Vagina (tissue), 2 donors: ENCODE measurements at regions not wholly inside any gene's neighbourhood (a gene's known extent, or its start where the extent isn't known, plus 50 kb on each side); places are given as distances from the start of the nearest gene placed in this dataset.
"Not testable (repeated sequence)": the region's sequence is repeated elsewhere in the genome, so short reads cannot be mapped to it uniquely, and the experiment has no call there.

ENCODE experiments used
- DNase-seq, 2 donors: peaks; one replicate each; pipeline ENCODE4 v3.0.0-alpha.2; 2017; ENCODE audit errors: extremely low spot score in 2 of 2
- H3K27ac ChIP-seq: fragments of 200-600 bp; sonication (generic); one replicate; pipeline ENCODE4 v1.5.1; 2019
- H3K27me3 ChIP-seq: fragments of 200-600 bp; sonication (generic); one replicate; pipeline ENCODE4 v1.5.1; 2019
- H3K36me3 ChIP-seq, 2 donors: fragments of 200-600 bp; sonication (generic); one replicate each; pipeline ENCODE4 v1.5.1; 2017 to 2019
- H3K4me1 ChIP-seq: fragments of 200-600 bp; sonication (generic); one replicate; pipeline ENCODE4 v1.5.1; 2019
- H3K4me3 ChIP-seq, 2 donors: fragments of 200-600 bp; sonication (generic); 1 replicate in 1 of 2; 2 replicates in 1 of 2; pipeline ENCODE4 v1.5.1; 2016 to 2019
- H3K9me3 ChIP-seq: fragments of 200-600 bp; sonication (generic); one replicate; pipeline ENCODE4 v1.5.1; 2019
- CTCF ChIP-seq, 3 experiments: fragments of 450-650 bp in 2 of 3; fragments of 200-600 bp in 1 of 3; sonication (generic) in 1 of 3; IDR thresholded peaks; one replicate each; pipeline ENCODE4 v1.5.1; 2017 to 2019; ENCODE audit warnings: antibody characterized with exemption in 3 of 3, mild to moderate bottlenecking in 2 of 3, moderate library complexity in 2 of 3
- POLR2A ChIP-seq, 2 donors: fragments of 450-650 bp; IDR thresholded peaks; one replicate each; pipeline ENCODE4 v1.6.1; 2017; ENCODE audit warnings: antibody characterized with exemption in 2 of 2, mild to moderate bottlenecking in 2 of 2, moderate library complexity in 2 of 2
- POLR2AphosphoS5 ChIP-seq, 2 donors: sonication (generic); formaldehyde crosslinking; IDR thresholded peaks; one replicate each; pipeline ENCODE4 v1.9.0; 2017; ENCODE audit warnings: antibody characterized with exemption in 2 of 2, mild to moderate bottlenecking in 2 of 2, low read depth in 1 of 2; ENCODE audit not compliant: insufficient read depth in 1 of 2
- intact Hi-C: fragments of 100-400 bp; cut with DNase I; formaldehyde crosslinking; loops from one replicate; pipeline ENCODE4 v1.15.1; 2023

GRCh38 chr1:157382351-157382750, 170.0 kb downstream of the FCRL5 start:
- no peak for TF ChIP-seq POLR2A (IDR thresholded peaks at IDR 0.05)
- TF ChIP-seq CTCF (IDR thresholded peaks at IDR 0.05) = no peak
- TF ChIP-seq POLR2AphosphoS5 (IDR thresholded peaks at IDR 0.05; ENCODE audit: insufficient read depth in 1 of 2, low read depth in 1 of 2) = no peak
- no peak overlapping the region for H3K4me3 ChIP-seq
- H3K9me3 ChIP-seq = no peaks in the 10 kb centered on the region
- intact Hi-C loops = no loop called here
- no peaks in the 10 kb centered on the region for H3K4me1 ChIP-seq
- DNase-seq = no peak
- H3K36me3 ChIP-seq = no peaks in the 10 kb centered on the region
- H3K27me3 ChIP-seq = no peaks in the 10 kb centered on the region
- H3K27ac ChIP-seq = no peak overlapping the region

- no peak for TF ChIP-seq POLR2AphosphoS5 (IDR thresholded peaks at IDR 0.05; ENCODE audit: insufficient read depth in 1 of 2, low read depth in 1 of 2)
- TF ChIP-seq CTCF (IDR thresholded peaks at IDR 0.05) = no peak
- no peak for TF ChIP-seq POLR2A (IDR thresholded peaks at IDR 0.05)
Measured at GRCh38 chr1:157380523-157380922, 171.8 kb downstream of the FCRL5 start.

GRCh38 chr1:157377280-157377713, 175.0 kb downstream of the FCRL5 start:
- intact Hi-C loops = loop anchor here (10.0 kb wide), 1 partner anchor 118 kb away; no protein-coding TSS in a partner anchor
- not testable (repeated sequence) for H3K9me3 ChIP-seq

More at GRCh38 chr1:157380523-157380922, 171.8 kb downstream of the FCRL5 start:
- Histone ChIP-seq H3K27ac (no peak overlapping the region), H3K4me1 (no peaks in the 10 kb centered on the region), H3K36me3 (no peaks in the 10 kb centered on the region), H3K9me3 (no peaks in the 10 kb centered on the region), H3K27me3 (no peaks in the 10 kb centered on the region), H3K4me3 (no peak overlapping the region)
- no peak for DNase-seq
- intact Hi-C loops = no loop called here

GRCh38 chr1:157376681-157377080, 175.6 kb downstream of the FCRL5 start:
- intact Hi-C loops = loop anchor here (10.0 kb wide), 1 partner anchor 118 kb away; no protein-coding TSS in a partner anchor
- DNase-seq = no peak
- Histone ChIP-seq H3K27me3 (no peaks in the 10 kb centered on the region), H3K4me1 (no peaks in the 10 kb centered on the region), H3K9me3 (no peaks in the 10 kb centered on the region), H3K27ac (no peak overlapping the region), H3K36me3 (no peaks in the 10 kb centered on the region), H3K4me3 (no peak overlapping the region)
- no peak for TF ChIP-seq POLR2A (IDR thresholded peaks at IDR 0.05)

More at GRCh38 chr1:157377280-157377713, 175.0 kb downstream of the FCRL5 start:
- DNase-seq, H3K27me3 ChIP-seq, H3K4me1 ChIP-seq, H3K36me3 ChIP-seq, H3K27ac ChIP-seq, H3K4me3 ChIP-seq: not testable (repeated sequence)

- H3K27ac ChIP-seq, H3K9me3 ChIP-seq, DNase-seq, H3K27me3 ChIP-seq, H3K4me1 ChIP-seq, H3K36me3 ChIP-seq, H3K4me3 ChIP-seq: not testable (repeated sequence)
- intact Hi-C loops = loop anchor here (10.0 kb wide), 1 partner anchor 122 kb away; no protein-coding TSS in a partner anchor
Measured at GRCh38 chr1:157372311-157372710, 180.0 kb downstream of the FCRL5 start.

GRCh38 chr1:157371826-157372225, 180.5 kb downstream of the FCRL5 start:
- intact Hi-C loops = loop anchor here (10.0 kb wide), 1 partner anchor 123 kb away; no protein-coding TSS in a partner anchor
- TF ChIP-seq POLR2AphosphoS5 (IDR thresholded peaks at IDR 0.05; ENCODE audit: insufficient read depth in 1 of 2, low read depth in 1 of 2) = no peak
- TF ChIP-seq CTCF (IDR thresholded peaks at IDR 0.05) = no peak
- TF ChIP-seq POLR2A (IDR thresholded peaks at IDR 0.05) = no peak

More at GRCh38 chr1:157371826-157372225, 180.5 kb downstream of the FCRL5 start:
- H3K4me1 ChIP-seq = no peaks in the 10 kb centered on the region
- no peak overlapping the region for H3K27ac ChIP-seq
- no peaks in the 10 kb centered on the region for H3K27me3 ChIP-seq
- H3K36me3 ChIP-seq = no peaks in the 10 kb centered on the region
- H3K4me3 ChIP-seq = no peak overlapping the region
- DNase-seq = no peak
- H3K9me3 ChIP-seq = no peaks in the 10 kb centered on the region
